Ascending aorta (tissue), 2 donors: ENCODE measurements at regions not wholly inside any gene's neighbourhood (a gene's known extent, or its start where the extent isn't known, plus 50 kb on each side); places are given as distances from the start of the nearest gene placed in this dataset.

ENCODE experiments used
- DNase-seq, 2 donors: peaks; one replicate each; pipeline ENCODE4 v3.0.0-alpha.2; 2019; ENCODE audit warnings: low spot score in 2 of 2
- H3K27ac ChIP-seq, 2 donors: fragments of 200-600 bp; sonication (generic); one replicate each; pipeline ENCODE4 v1.5.1; 2016 to 2017; ENCODE audit warnings: mild to moderate bottlenecking in 1 of 2
- H3K27me3 ChIP-seq: fragments of 200-600 bp; sonication (generic); one replicate; pipeline ENCODE4 v1.5.1; 2017
- H3K36me3 ChIP-seq, 2 donors: fragments of 200-600 bp; sonication (generic); one replicate each; pipeline ENCODE4 v1.5.1; 2016
- H3K4me1 ChIP-seq, 2 donors: fragments of 200-600 bp; sonication (generic); one replicate each; pipeline ENCODE4 v1.5.1; 2016 to 2017; ENCODE audit warnings: mild to moderate bottlenecking in 1 of 2
- H3K4me3 ChIP-seq, 2 donors: fragments of 200-600 bp; sonication (generic); one replicate each; pipeline ENCODE4 v1.5.1; 2016 to 2017; ENCODE audit warnings: mild to moderate bottlenecking in 1 of 2
- H3K9me3 ChIP-seq, 2 donors: fragments of 200-600 bp; sonication (generic); one replicate each; pipeline ENCODE4 v1.5.1; 2016
- CTCF ChIP-seq, 3 experiments: fragments of 200-600 bp in 2 of 3; fragments of 450-650 bp in 1 of 3; sonication (generic) in 2 of 3; IDR thresholded peaks; one replicate each; pipeline ENCODE4 v1.5.1; 2016 to 2019; ENCODE audit warnings: antibody characterized with exemption in 3 of 3, mild to moderate bottlenecking in 1 of 3, moderate library complexity in 1 of 3
- intact Hi-C: fragments of 100-400 bp; cut with DNase I; formaldehyde crosslinking; loops from one replicate; pipeline ENCODE4 v1.15.1; 2023

- no peak for TF ChIP-seq CTCF (IDR thresholded peaks at IDR 0.05)
- peaks cover 0 to 3% of the 10 kb centered on the region in 2 donors for H3K4me1 ChIP-seq
- H3K36me3 ChIP-seq, result no peaks in the 10 kb centered on the region
- H3K27ac ChIP-seq, result no peak overlapping the region
- H3K9me3 ChIP-seq, result no peaks in the 10 kb centered on the region
- DNase-seq, result no peak
- intact Hi-C loops, result no loop called here
- no peak overlapping the region for H3K4me3 ChIP-seq
- H3K27me3 ChIP-seq, result no peaks in the 10 kb centered on the region
These were observed 107.8 kb downstream of the CYB561 start for GRCh38 chr17:63338272-63338671.

GRCh38 chr17:63341276-63341675 is 104.8 kb downstream of the CYB561 start:
- no peak for DNase-seq
- H3K4me1 ChIP-seq, result no peaks in the 10 kb centered on the region
- H3K27me3 ChIP-seq, result no peaks in the 10 kb centered on the region
- TF ChIP-seq CTCF (IDR thresholded peaks at IDR 0.05), result no peak
- H3K9me3 ChIP-seq, result no peaks in the 10 kb centered on the region
- no peaks in the 10 kb centered on the region for H3K36me3 ChIP-seq
- no peak overlapping the region for H3K4me3 ChIP-seq
- H3K27ac ChIP-seq, result no peak overlapping the region
- intact Hi-C loops, result no loop called here

GRCh38 chr17:63344383-63344782 is 101.7 kb downstream of the CYB561 start:
- Histone ChIP-seq H3K4me1 (no peaks in the 10 kb centered on the region), H3K9me3 (no peaks in the 10 kb centered on the region), H3K36me3 (no peaks in the 10 kb centered on the region), H3K27ac (no peak overlapping the region), H3K4me3 (no peak overlapping the region), H3K27me3 (no peaks in the 10 kb centered on the region)
- no peak for TF ChIP-seq CTCF (IDR thresholded peaks at IDR 0.05)
- no peak for DNase-seq
- intact Hi-C loops, result no loop called here

DNA sequence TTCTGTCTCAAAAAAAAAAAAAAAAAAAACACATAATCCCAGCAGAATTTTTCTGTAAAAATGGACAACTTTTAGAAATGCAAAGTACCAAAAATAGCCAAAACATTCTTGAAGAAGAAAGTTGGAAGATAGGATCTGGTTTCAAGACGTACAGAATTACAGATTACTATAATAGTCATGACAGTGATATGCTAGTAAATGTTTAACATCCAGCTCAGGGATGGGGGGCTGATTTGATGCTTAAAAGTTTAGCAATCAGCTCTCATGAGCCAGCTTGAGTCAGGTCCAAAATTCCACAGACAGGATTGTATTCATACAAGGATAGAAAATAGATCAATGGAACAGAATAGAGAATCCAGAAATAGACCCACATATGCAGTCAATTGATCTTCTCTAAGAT is 100.5 kb downstream of the CYB561 start:
- Histone ChIP-seq H3K9me3 (no peaks in the 10 kb centered on the region), H3K27me3 (no peaks in the 10 kb centered on the region), H3K4me1 (no peaks in the 10 kb centered on the region), H3K4me3 (no peak overlapping the region), H3K36me3 (no peaks in the 10 kb centered on the region), H3K27ac (no peak overlapping the region)
- DNase-seq, result no peak
- intact Hi-C loops, result no loop called here
- TF ChIP-seq CTCF (IDR thresholded peaks at IDR 0.05), result no peak

GRCh38 chr17:63347475-63347874 is 98.6 kb downstream of the CYB561 start:
- Histone ChIP-seq H3K27ac (no peak overlapping the region), H3K9me3 (no peaks in the 10 kb centered on the region), H3K27me3 (no peaks in the 10 kb centered on the region), H3K4me1 (no peaks in the 10 kb centered on the region), H3K36me3 (no peaks in the 10 kb centered on the region), H3K4me3 (no peak overlapping the region)
- intact Hi-C loops, result no loop called here
- TF ChIP-seq CTCF (IDR thresholded peaks at IDR 0.05), result no peak
- no peak for DNase-seq

DNA sequence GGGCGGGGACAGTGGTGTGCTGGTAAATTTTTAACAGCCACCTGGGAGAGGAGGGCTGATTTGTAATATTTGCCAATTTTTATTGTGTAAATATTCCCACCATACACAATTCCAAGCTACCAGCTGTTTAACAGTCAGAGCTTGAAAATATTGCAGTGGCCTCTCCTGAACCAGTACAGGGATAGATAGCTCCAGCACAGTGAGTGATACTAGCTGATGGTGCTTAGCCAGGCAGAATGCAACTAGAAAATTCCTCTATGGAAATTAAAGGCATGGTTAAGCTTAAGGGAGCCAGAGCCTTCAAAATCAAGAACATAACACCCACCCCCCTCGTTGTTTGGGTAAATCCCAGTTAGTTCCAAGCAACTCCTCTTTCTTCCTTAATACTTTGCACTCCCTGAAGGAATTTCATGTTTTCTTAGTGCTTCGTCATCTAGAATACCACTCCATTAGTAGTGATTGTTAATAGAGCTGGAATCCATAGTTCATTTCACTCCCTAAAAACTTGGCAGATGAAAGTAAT is 96.6 kb downstream of the CYB561 start:
- Histone ChIP-seq H3K36me3 (no peaks in the 10 kb centered on the region), H3K4me3 (no peak overlapping the region), H3K27me3 (no peaks in the 10 kb centered on the region), H3K27ac (peak overlapping the region in 1 of 2 donors; percentile 7), H3K4me1 (peaks cover 0 to 3% of the 10 kb centered on the region in 2 donors), H3K9me3 (no peaks in the 10 kb centered on the region)
- TF ChIP-seq CTCF (IDR thresholded peaks at IDR 0.05), result no peak
- intact Hi-C loops, result no loop called here
- no peak for DNase-seq
